GM12872 (cell line): ENCODE measurements at regions not wholly inside any gene's neighbourhood (a gene's known extent, or its start where the extent isn't known, plus 50 kb on each side); places are given as distances from the start of the nearest gene placed in this dataset.

ENCODE experiments used
- CTCF ChIP-seq: IDR thresholded peaks from 3 replicates; pipeline ENCODE4 v1.5.1; 2011; ENCODE audit warnings: low read depth, mild to moderate bottlenecking, low read length, moderate library complexity; ENCODE audit not compliant: insufficient read depth

GRCh38 chr4:53653484-53654053, 62.3 kb upstream of the LNX1 start:
- peak; percentile 38; the same call in 1 of the 3 replicates for TF ChIP-seq CTCF

- TF ChIP-seq CTCF = no peak
Measured at GRCh38 chr4:53651156-53651735, 60.0 kb upstream of the LNX1 start.

- TF ChIP-seq CTCF = no peak
Measured at GRCh38 chr4:53649357-53649756, 58.1 kb upstream of the LNX1 start.

- TF ChIP-seq CTCF = no peak
Measured at GRCh38 chr4:53647547-53647946, 56.3 kb upstream of the LNX1 start.

GRCh38 chr4:53646795-53647194, 55.5 kb upstream of the LNX1 start:
- TF ChIP-seq CTCF = no peak

- no peak for TF ChIP-seq CTCF
Measured at GRCh38 chr4:53645108-53645507, 53.8 kb upstream of the LNX1 start.

- no peak for TF ChIP-seq CTCF
Measured at GRCh38 chr4:53644607-53645006, 53.3 kb upstream of the LNX1 start.
